ENCODE measurements at regions not wholly inside any gene's neighbourhood (a gene's known extent, or its start where the extent isn't known, plus 50 kb on each side); places are given as distances from the start of the nearest gene placed in this dataset.
"Not testable (repeated sequence)": the region's sequence is repeated elsewhere in the genome, so short reads cannot be mapped to it uniquely, and the experiment has no call there.

GRCh38 chr5:62217095-62217494 lies 88.9 kb upstream of the KIF2A start:
- not testable (repeated sequence) for TF ChIP-seq CTCF, POLR2A (IDR thresholded peaks at IDR 0.05)
